ENCODE measurements at regions not wholly inside any gene's neighbourhood (a gene's known extent, or its start where the extent isn't known, plus 50 kb on each side); places are given as distances from the start of the nearest gene placed in this dataset.

DNA sequence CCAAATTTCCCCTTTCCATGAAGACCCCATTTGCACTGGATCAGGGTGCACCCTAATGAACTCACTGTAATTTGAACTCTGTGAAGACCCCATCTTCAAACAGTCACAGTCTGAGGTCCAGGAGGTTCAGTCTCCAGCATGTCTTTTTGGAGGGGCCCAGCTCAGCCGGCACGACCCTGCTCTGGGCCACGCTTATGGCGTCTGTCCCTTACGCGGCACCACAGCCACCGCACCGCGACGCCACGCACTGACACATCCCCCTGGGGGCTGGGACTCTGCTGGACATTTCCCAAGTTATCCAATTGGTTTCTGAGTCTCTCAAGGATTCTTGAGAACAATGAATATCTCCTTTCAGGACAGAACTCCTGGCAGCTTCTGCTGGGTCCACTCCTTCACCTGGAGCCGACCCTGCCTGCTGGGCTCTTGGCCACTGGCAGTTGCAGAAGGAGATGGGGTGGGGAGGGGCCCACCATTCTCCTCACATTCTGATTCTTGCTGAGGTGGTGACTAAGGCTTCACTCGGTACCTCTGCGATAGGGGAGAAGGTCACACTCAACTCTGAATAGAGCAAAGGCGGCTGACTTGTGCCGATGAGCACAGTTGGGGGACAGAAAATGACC is 124.0 kb downstream of the RTP5 start:
- no peak for TF ChIP-seq EZH2 (IDR thresholded peaks at IDR 0.05; ENCODE audit: insufficient read depth, poor library complexity, severe bottlenecking)
- no peak for TF ChIP-seq EZH2phosphoT487 (IDR thresholded peaks at IDR 0.05; ENCODE audit: insufficient read depth, low read depth)

Measured in GM23248 (cell line).